Fibroblast of pulmonary artery (primary cell): ENCODE measurements at regions not wholly inside any gene's neighbourhood (a gene's known extent, or its start where the extent isn't known, plus 50 kb on each side); places are given as distances from the start of the nearest gene placed in this dataset.
"Not testable (repeated sequence)": the region's sequence is repeated elsewhere in the genome, so short reads cannot be mapped to it uniquely, and the experiment has no call there.

ENCODE experiments used
- DNase-seq: peaks from one replicate; pipeline ENCODE4 v3.0.0-alpha.2; 2010; ENCODE audit warnings: low read depth
- H3K4me3 ChIP-seq: replicated peaks from 2 replicates; pipeline ENCODE4 v1.5.1; 2011; ENCODE audit warnings: low read depth, mild to moderate bottlenecking, control low read depth, low read length, moderate library complexity
- TF ChIP-seq, protein P1 (sequence below): IDR thresholded peaks from 2 replicates; pipeline ENCODE4 v1.5.1; 2011; ENCODE audit warnings: mild to moderate bottlenecking, control low read depth, low read length, inconsistent platforms; ENCODE audit errors: missing control alignments

DNA sequence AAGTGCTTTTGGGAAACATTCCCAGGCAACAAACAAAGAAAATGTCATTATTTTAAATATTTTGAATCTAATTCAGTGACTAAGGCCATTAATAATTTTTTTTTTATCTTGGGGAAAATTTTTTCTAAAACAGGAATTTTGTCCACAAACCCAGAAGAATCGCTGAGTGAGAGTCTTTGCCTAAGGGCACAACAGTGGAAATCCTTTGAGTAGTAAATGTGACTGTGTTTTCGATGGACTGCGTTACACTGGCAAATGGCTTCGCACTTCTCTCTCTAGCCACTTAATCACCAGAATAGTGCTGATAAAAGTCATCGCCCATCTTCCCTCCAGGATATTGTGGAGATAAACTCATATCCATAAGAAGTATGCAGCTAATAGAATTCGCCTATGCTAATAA lies 430.3 kb upstream of the AKR1E2 start:
- DNase-seq: no peak
- H3K4me3 ChIP-seq: no peak overlapping the region
- TF ChIP-seq, protein P1, sequence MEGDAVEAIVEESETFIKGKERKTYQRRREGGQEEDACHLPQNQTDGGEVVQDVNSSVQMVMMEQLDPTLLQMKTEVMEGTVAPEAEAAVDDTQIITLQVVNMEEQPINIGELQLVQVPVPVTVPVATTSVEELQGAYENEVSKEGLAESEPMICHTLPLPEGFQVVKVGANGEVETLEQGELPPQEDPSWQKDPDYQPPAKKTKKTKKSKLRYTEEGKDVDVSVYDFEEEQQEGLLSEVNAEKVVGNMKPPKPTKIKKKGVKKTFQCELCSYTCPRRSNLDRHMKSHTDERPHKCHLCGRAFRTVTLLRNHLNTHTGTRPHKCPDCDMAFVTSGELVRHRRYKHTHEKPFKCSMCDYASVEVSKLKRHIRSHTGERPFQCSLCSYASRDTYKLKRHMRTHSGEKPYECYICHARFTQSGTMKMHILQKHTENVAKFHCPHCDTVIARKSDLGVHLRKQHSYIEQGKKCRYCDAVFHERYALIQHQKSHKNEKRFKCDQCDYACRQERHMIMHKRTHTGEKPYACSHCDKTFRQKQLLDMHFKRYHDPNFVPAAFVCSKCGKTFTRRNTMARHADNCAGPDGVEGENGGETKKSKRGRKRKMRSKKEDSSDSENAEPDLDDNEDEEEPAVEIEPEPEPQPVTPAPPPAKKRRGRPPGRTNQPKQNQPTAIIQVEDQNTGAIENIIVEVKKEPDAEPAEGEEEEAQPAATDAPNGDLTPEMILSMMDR: no peak

DNA sequence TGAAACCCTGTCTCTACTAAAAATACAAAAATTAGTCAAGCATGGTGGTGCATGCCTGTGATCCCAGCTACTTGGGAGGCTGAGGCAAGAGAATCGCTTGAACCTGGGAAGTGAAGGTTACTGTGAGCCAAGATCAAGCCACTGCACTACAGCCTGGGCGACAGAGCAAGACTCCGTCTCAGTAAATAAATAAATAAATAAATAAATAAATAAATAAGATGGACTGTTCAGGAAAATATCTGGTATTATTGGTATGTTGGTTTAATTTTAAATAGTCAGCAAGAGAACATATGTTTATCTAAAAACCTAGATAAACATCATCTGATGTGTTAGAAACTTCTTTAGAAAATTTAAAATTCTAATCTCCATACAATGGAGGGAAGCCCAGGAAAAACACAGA lies 431.6 kb upstream of the AKR1E2 start:
- not testable (repeated sequence) for H3K4me3 ChIP-seq, DNase-seq

DNA sequence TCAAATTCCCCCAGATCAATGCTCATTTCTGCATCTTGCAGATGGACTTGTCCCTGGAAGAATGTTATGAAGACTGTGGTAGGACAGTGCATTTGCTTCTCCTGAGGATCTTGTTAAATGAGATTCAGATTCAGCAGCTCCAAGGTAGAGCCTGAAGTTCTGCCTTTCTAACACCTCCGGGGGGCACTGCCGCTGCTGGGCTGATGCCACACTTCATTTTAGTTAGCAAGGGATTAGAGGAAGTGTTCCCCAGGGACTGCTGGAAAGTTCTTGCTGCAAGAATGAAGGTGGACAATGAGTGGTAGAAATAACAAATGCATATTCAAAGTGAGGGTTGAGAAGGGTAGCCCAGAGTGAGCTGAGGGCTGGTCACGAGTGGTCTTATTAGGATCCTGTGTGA lies 434.3 kb upstream of the AKR1E2 start:
- no peak overlapping the region for H3K4me3 ChIP-seq
- peak; percentile 54 for DNase-seq
- TF ChIP-seq, protein P1: peak; percentile 19

DNA sequence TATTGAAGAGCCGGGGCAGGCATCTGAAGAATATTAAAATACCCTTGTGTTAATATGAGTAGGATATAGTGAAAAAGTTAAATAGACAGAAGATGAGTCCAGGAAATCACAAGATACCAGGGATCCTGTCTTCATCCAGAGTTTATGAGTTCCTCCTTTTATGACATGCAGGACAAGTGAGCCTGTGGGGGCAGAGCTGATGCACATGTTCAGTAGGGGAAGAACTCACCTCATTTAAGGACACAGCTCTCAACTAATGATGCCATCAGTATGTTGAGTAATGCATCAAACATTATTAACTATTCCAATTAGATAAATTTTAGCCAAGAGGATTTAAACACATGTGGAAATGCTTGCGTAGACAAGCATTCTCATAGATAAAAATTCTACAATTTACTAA lies 435.8 kb upstream of the AKR1E2 start:
- DNase-seq: no peak
- TF ChIP-seq, protein P1: no peak
- no peak overlapping the region for H3K4me3 ChIP-seq

DNA sequence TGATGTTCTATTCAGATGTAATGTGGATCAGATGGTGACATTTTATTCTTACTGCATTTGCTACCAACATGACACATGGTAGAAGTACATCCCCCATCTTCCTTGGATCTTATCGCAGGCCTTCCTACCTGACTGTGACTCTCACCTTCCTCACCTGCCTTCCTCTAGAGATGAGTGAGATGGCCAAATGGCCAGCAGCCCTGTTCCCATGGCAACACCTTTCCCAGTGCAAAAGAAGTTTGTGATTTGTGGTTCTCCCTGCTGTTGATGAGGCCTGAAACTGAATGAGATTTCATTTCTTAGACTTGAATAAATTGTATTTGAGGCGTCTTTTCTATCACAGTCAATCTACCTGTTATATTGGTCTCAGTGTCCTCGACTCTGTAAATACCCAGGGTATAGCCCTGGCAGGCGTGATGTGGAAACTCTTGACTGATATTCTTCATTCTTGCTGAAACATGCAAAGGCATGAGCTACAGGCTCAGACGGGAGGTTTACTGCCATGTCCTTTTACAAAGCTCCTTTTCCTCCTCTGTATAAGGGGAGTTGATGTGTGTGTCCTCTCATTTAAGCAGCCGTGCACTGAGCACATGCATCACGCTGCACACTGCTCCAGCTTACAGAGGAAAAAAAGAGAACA lies 440.7 kb upstream of the AKR1E2 start:
- H3K4me3 ChIP-seq: no peak overlapping the region
- TF ChIP-seq, protein P1: no peak
- DNase-seq: no peak

DNA sequence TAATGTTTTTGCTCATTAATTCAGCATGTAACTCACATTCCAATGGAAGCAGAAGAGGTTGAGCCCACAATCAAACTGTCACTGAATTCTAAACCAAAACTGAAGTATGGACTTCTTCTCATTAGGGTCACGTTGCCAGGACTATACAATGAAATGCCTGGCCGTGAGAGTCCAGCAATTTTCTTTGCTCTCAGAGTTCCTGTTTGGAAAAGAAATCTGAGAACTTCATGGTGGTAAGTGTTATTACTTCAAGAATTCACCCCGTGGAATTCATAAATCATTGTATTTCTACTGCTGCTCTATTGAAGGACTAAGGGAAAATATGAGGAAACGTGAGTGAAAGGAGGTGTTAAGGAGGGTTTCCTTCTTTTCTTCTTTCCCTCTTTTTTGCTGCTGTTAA lies 441.8 kb upstream of the AKR1E2 start:
- TF ChIP-seq, protein P1: no peak
- H3K4me3 ChIP-seq: no peak overlapping the region
- DNase-seq: peak; percentile 13

DNA sequence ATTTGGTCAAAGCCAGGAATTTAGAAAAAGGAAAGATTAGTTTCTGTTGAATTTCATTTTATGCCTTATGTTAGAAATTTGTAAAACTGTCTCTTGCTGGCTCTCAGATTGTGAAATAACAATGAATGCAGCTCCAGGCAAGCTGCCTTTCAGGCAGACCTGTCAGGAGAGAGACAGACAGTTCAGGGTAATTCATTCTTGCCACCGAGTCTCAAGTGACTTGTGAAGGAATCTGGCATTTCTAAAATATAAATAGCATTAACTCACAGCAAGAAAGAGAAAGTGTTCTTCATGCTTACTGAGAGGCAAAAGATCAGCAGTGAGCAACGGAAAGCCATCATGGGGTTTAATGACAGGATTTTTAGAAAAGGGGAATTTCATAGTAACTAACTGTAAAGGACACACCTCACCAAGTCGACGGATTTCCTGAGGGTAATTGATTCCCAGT lies 442.3 kb upstream of the AKR1E2 start:
- no peak overlapping the region for H3K4me3 ChIP-seq
- TF ChIP-seq, protein P1: no peak
- DNase-seq: peak; percentile 17
